Prostate gland (tissue), 2 donors: ENCODE measurements at regions not wholly inside any gene's neighbourhood (a gene's known extent, or its start where the extent isn't known, plus 50 kb on each side); places are given as distances from the start of the nearest gene placed in this dataset.

Experiments
- CTCF ChIP-seq, 4 experiments: fragments of 200-600 bp in 2 of 4; fragments of 450-650 bp in 2 of 4; sonication (generic) in 2 of 4; IDR thresholded peaks; 1 replicate in 3 of 4; 2 replicates in 1 of 4; pipeline ENCODE4 v1.5.1; 2016 to 2019; ENCODE audit warnings: antibody characterized with exemption in 4 of 4, mild to moderate bottlenecking in 2 of 4, moderate library complexity in 2 of 4
- POLR2A ChIP-seq: fragments of 450-650 bp; IDR thresholded peaks from one replicate; pipeline ENCODE4 v1.6.1; 2016; ENCODE audit warnings: antibody characterized with exemption, mild to moderate bottlenecking
- POLR2AphosphoS5 ChIP-seq: sonication (generic); formaldehyde crosslinking; IDR thresholded peaks from one replicate; pipeline ENCODE4 v1.6.1; 2017; ENCODE audit warnings: antibody characterized with exemption

GRCh38 chr12:59357811-59358210 is 238.0 kb upstream of the SLC16A7 start:
- TF ChIP-seq CTCF (IDR thresholded peaks at IDR 0.05) (no peak), POLR2A (no peak), POLR2AphosphoS5 (no peak)
